ENCODE measurements at regions not wholly inside any gene's neighbourhood (a gene's known extent, or its start where the extent isn't known, plus 50 kb on each side); places are given as distances from the start of the nearest gene placed in this dataset.

DNA sequence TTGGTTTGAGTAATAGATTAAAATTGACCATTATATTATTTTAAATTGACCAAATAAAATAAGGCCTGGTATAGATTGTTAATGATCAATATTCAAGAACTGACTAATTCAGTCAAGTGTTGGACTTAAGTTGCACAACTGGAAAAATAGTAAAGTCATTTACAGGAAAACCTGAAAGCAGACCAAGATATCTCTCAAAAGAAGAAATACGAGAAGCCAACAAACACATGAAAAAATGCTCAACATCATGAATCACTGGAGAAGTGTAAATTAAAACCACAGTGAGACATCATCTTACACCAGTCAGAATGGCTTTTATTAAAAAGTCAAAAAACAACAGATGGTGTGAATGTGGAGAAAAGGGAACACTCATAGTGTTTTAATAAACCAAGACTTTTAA lies 80.4 kb upstream of the MALRD1 start:
- H4K20me1 ChIP-seq (ENCODE audit: insufficient read depth, low read length), result no peaks in the 10 kb centered on the region
- H3K36me3 Mint-ChIP-seq (ENCODE audit: low read depth, unreplicated experiment), result no peaks in the 10 kb centered on the region
- H3K27me3 Mint-ChIP-seq (ENCODE audit: low read depth, unreplicated experiment), result no peaks in the 10 kb centered on the region
- no peak overlapping the region for H2AFZ ChIP-seq (ENCODE audit: low read depth, low read length)
- peaks cover 8% of the 10 kb centered on the region for H3K9me3 Mint-ChIP-seq (ENCODE audit: unreplicated experiment)
- H3K4me2 ChIP-seq (ENCODE audit: low read length), result no peak overlapping the region
- H3K4me3 ChIP-seq (ENCODE audit: insufficient read depth, low read depth, low read length), result no peak overlapping the region
- H3K36me3 ChIP-seq (ENCODE audit: insufficient read depth, low read length), result no peaks in the 10 kb centered on the region
- TF ChIP-seq, protein P1, sequence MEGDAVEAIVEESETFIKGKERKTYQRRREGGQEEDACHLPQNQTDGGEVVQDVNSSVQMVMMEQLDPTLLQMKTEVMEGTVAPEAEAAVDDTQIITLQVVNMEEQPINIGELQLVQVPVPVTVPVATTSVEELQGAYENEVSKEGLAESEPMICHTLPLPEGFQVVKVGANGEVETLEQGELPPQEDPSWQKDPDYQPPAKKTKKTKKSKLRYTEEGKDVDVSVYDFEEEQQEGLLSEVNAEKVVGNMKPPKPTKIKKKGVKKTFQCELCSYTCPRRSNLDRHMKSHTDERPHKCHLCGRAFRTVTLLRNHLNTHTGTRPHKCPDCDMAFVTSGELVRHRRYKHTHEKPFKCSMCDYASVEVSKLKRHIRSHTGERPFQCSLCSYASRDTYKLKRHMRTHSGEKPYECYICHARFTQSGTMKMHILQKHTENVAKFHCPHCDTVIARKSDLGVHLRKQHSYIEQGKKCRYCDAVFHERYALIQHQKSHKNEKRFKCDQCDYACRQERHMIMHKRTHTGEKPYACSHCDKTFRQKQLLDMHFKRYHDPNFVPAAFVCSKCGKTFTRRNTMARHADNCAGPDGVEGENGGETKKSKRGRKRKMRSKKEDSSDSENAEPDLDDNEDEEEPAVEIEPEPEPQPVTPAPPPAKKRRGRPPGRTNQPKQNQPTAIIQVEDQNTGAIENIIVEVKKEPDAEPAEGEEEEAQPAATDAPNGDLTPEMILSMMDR (IDR thresholded peaks at IDR 0.05; ENCODE audit: insufficient read depth, low read depth, low read length), result no peak
- TF ChIP-seq EZH2 (IDR thresholded peaks at IDR 0.05; ENCODE audit: insufficient read depth, low read length), result no peak
- no peaks in the 10 kb centered on the region for H3K9me3 ChIP-seq (ENCODE audit: insufficient read depth, low read depth, low read length)
- peak; percentile 67 for DNase-seq (ENCODE audit: low read depth)
- H3K4me1 Mint-ChIP-seq (ENCODE audit: low read depth, unreplicated experiment), result peaks cover 1% of the 10 kb centered on the region
- H3K9ac ChIP-seq (ENCODE audit: low read length), result no peak overlapping the region
- FAIRE-seq, result no peak
- H3K4me1 ChIP-seq (ENCODE audit: insufficient read depth, low read length), result no peaks in the 10 kb centered on the region
- H3K27ac ChIP-seq (ENCODE audit: low read depth, low read length), result no peak overlapping the region
- no peaks in the 10 kb centered on the region for H3K27me3 ChIP-seq (ENCODE audit: insufficient read depth, low read length)
- H3K27ac Mint-ChIP-seq (ENCODE audit: unreplicated experiment), result no peak overlapping the region
- no peak overlapping the region for H3K4me3 Mint-ChIP-seq (ENCODE audit: unreplicated experiment)
- H3K79me2 ChIP-seq (ENCODE audit: insufficient read depth, low read length), result no peaks in the 10 kb centered on the region

DNA sequence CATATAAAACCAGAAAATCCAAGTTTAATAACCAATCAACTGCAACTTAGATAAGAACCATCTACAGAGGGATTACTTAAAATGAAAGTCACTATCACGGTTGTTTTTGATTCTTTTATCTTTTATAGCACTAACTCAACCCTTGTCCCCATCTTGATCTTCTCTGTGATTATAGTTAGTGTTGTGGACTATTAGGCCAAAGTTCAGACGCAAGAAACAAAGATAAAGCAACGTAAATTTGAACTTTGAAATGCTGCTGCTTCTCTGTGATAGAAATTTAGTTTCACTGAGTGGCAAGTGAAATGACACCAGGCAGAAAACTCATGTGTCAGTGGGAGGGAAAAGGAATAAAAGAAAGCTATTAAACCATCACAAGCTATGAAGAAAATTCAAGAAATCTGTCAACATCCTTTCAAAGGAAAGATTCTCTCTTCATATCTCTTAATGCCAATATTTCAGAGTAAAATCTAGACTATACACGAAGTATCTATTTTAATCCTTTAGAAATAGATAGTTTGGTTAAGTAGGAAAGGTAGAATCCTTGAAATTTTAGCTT lies 71.8 kb upstream of the MALRD1 start:
- no peak for TF ChIP-seq EZH2 (IDR thresholded peaks at IDR 0.05; ENCODE audit: insufficient read depth, low read length)
- TF ChIP-seq, protein P1 (IDR thresholded peaks at IDR 0.05; ENCODE audit: insufficient read depth, low read depth, low read length), result no peak
- no peak overlapping the region for H3K27ac ChIP-seq (ENCODE audit: low read depth, low read length)
- Mint-ChIP-seq H3K27ac (ENCODE audit: unreplicated experiment) (no peak overlapping the region), H3K27me3 (ENCODE audit: low read depth, unreplicated experiment) (no peaks in the 10 kb centered on the region), H3K9me3 (ENCODE audit: unreplicated experiment) (peaks cover 4% of the 10 kb centered on the region), H3K4me1 (ENCODE audit: low read depth, unreplicated experiment) (no peaks in the 10 kb centered on the region), H3K4me3 (ENCODE audit: unreplicated experiment) (no peak overlapping the region), H3K36me3 (ENCODE audit: low read depth, unreplicated experiment) (no peaks in the 10 kb centered on the region)
- no peak overlapping the region for H3K4me2 ChIP-seq (ENCODE audit: low read length)
- no peaks in the 10 kb centered on the region for H3K4me1 ChIP-seq (ENCODE audit: insufficient read depth, low read length)
- H4K20me1 ChIP-seq (ENCODE audit: insufficient read depth, low read length), result no peaks in the 10 kb centered on the region
- H3K9ac ChIP-seq (ENCODE audit: low read length), result no peak overlapping the region
- H3K4me3 ChIP-seq (ENCODE audit: insufficient read depth, low read depth, low read length), result no peak overlapping the region
- no peak overlapping the region for H2AFZ ChIP-seq (ENCODE audit: low read depth, low read length)
- DNase-seq (ENCODE audit: low read depth) (no peak), FAIRE-seq (no peak)
- no peaks in the 10 kb centered on the region for H3K27me3 ChIP-seq (ENCODE audit: insufficient read depth, low read length)
- H3K36me3 ChIP-seq (ENCODE audit: insufficient read depth, low read length), result no peaks in the 10 kb centered on the region
- no peaks in the 10 kb centered on the region for H3K79me2 ChIP-seq (ENCODE audit: insufficient read depth, low read length)
- H3K9me3 ChIP-seq (ENCODE audit: insufficient read depth, low read depth, low read length), result no peaks in the 10 kb centered on the region

DNA sequence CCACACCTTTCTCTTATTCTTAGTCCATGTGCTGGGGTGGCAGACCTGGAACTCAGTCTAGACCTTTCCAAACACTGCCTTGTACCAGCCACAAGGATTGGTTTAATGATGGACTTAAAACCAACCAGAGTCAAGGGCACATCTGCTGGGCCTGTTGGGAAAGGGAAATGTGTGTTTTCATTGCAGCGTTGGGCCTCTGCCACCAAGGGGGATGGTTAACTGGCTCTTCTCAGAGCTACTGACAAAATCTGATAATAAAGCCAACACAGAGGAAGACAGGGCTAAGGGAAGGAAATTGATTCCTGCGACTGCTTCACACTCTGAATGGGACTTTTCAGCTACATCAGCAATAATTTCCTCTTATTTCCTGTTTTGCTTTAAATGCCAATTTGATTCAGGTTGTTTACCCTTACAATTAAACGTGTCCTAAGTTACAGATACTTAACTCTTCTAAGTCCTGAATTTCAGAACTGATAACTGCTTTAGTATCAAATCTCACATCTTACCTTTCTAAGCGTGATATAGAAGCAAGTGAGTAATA lies 68.4 kb upstream of the MALRD1 start:
- H3K9me3 Mint-ChIP-seq (ENCODE audit: unreplicated experiment), result no peaks in the 10 kb centered on the region
- no peaks in the 10 kb centered on the region for H3K79me2 ChIP-seq (ENCODE audit: insufficient read depth, low read length)
- no peak overlapping the region for H2AFZ ChIP-seq (ENCODE audit: low read depth, low read length)
- H3K4me1 Mint-ChIP-seq (ENCODE audit: low read depth, unreplicated experiment), result peaks cover 4% of the 10 kb centered on the region
- no peak overlapping the region for H3K4me3 Mint-ChIP-seq (ENCODE audit: unreplicated experiment)
- no peaks in the 10 kb centered on the region for H4K20me1 ChIP-seq (ENCODE audit: insufficient read depth, low read length)
- H3K36me3 Mint-ChIP-seq (ENCODE audit: low read depth, unreplicated experiment), result no peaks in the 10 kb centered on the region
- no peaks in the 10 kb centered on the region for H3K27me3 Mint-ChIP-seq (ENCODE audit: low read depth, unreplicated experiment)
- FAIRE-seq (no peak), DNase-seq (ENCODE audit: low read depth) (no peak)
- no peak overlapping the region for H3K27ac Mint-ChIP-seq (ENCODE audit: unreplicated experiment)
- H3K27me3 ChIP-seq (ENCODE audit: insufficient read depth, low read length), result no peaks in the 10 kb centered on the region
- H3K27ac ChIP-seq (ENCODE audit: low read depth, low read length), result no peak overlapping the region
- TF ChIP-seq EZH2 (IDR thresholded peaks at IDR 0.05; ENCODE audit: insufficient read depth, low read length), result no peak
- TF ChIP-seq, protein P1 (IDR thresholded peaks at IDR 0.05; ENCODE audit: insufficient read depth, low read depth, low read length), result no peak
- no peaks in the 10 kb centered on the region for H3K9me3 ChIP-seq (ENCODE audit: insufficient read depth, low read depth, low read length)
- no peak overlapping the region for H3K4me2 ChIP-seq (ENCODE audit: low read length)
- H3K4me3 ChIP-seq (ENCODE audit: insufficient read depth, low read depth, low read length), result no peak overlapping the region
- no peak overlapping the region for H3K9ac ChIP-seq (ENCODE audit: low read length)
- no peaks in the 10 kb centered on the region for H3K36me3 ChIP-seq (ENCODE audit: insufficient read depth, low read length)
- H3K4me1 ChIP-seq (ENCODE audit: insufficient read depth, low read length), result no peaks in the 10 kb centered on the region
